ENCODE measurements at regions not wholly inside any gene's neighbourhood (a gene's known extent, or its start where the extent isn't known, plus 50 kb on each side); places are given as distances from the start of the nearest gene placed in this dataset.

- H3K36me3 ChIP-seq: no peaks in the 10 kb centered on the region
- peaks cover 0 to 6% (median 0%) of the 10 kb centered on the region in 8 donors for H3K9me3 ChIP-seq
- TF ChIP-seq, protein P1, sequence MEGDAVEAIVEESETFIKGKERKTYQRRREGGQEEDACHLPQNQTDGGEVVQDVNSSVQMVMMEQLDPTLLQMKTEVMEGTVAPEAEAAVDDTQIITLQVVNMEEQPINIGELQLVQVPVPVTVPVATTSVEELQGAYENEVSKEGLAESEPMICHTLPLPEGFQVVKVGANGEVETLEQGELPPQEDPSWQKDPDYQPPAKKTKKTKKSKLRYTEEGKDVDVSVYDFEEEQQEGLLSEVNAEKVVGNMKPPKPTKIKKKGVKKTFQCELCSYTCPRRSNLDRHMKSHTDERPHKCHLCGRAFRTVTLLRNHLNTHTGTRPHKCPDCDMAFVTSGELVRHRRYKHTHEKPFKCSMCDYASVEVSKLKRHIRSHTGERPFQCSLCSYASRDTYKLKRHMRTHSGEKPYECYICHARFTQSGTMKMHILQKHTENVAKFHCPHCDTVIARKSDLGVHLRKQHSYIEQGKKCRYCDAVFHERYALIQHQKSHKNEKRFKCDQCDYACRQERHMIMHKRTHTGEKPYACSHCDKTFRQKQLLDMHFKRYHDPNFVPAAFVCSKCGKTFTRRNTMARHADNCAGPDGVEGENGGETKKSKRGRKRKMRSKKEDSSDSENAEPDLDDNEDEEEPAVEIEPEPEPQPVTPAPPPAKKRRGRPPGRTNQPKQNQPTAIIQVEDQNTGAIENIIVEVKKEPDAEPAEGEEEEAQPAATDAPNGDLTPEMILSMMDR (IDR thresholded peaks at IDR 0.05 in 8 of 11, conservative IDR thresholded peaks at IDR 0.05 in 3 of 11): no peak
- no peak for TF ChIP-seq POLR2AphosphoS5 (IDR thresholded peaks at IDR 0.05)
- TF ChIP-seq POLR2A (IDR thresholded peaks at IDR 0.05): no peak
- 88 to 95% (median 94%) methylated on average over 3 of the region's 3 CpGs for WGBS, 5 donors
- no peaks in the 10 kb centered on the region for H3K4me1 ChIP-seq
- H3K27me3 ChIP-seq (replicated peaks in 1 of 7): no peaks in the 10 kb centered on the region
- no peak overlapping the region for H3K4me3 ChIP-seq
- H3K27ac ChIP-seq: no peak overlapping the region
- intact Hi-C loops (cut with DNase I; ENCODE audit: low total_unique reads): no loop called here
- DNase-seq: no peak
These were observed 148.5 kb downstream of the MAGEC1 start for GRCh38 chrX:142052238-142052637.

DNA sequence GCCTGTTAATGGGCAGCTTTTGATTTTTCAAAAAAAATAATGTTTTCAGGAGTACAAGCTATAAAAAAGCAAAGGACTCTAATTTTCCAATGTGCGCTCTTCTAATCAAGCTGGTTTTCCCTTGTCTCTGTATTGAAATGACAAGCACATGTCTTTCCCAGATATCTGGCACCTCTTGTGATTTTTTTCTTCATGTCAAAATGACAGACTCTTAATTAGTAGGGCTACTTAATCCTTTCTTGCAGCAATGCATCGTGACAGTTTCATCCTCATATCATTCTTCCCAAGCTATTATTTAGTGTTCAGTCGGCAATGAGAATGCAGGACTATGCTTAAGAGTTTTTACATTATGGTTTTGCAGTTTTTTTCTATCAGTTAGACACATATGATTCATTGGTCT lies 139.5 kb downstream of the MAGEC1 start:
- 71 to 91% (median 75%) methylated on average over 3 of the region's 3 CpGs for WGBS, 5 donors
- intact Hi-C loops (cut with DNase I; ENCODE audit: low total_unique reads): no loop called here
- TF ChIP-seq, protein P1 (IDR thresholded peaks at IDR 0.05 in 8 of 11, conservative IDR thresholded peaks at IDR 0.05 in 3 of 11): no peak
- TF ChIP-seq POLR2AphosphoS5 (IDR thresholded peaks at IDR 0.05): no peak
- no peak for TF ChIP-seq POLR2A (IDR thresholded peaks at IDR 0.05)
- no peak for DNase-seq
- H3K27ac ChIP-seq: no peak overlapping the region
- H3K36me3 ChIP-seq: no peaks in the 10 kb centered on the region
- no peaks in the 10 kb centered on the region for H3K4me1 ChIP-seq
- H3K27me3 ChIP-seq (replicated peaks in 1 of 7): no peaks in the 10 kb centered on the region
- no peak overlapping the region for H3K4me3 ChIP-seq
- H3K9me3 ChIP-seq: no peaks in the 10 kb centered on the region

DNA sequence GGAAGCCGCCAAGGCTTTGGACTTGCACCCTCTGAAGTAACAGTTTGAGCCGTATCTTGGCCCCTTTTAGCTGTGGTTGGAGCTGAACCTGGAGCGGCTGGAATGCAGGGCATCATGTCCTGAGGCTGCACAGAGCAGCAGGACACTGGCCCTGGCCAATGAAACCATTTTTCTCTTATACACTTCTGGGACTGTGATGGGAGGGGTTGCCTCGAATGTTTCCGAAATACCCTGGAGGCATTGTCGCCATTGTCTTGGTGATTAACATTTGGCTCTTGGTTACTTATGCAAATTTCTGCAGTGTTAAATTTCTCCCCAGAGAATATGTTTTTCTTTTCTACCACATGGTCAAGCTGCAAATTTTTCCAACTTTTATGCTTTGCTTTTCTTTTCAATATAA lies 137.2 kb downstream of the MAGEC1 start:
- DNase-seq: no peak
- Histone ChIP-seq H3K27ac (no peak overlapping the region), H3K9me3 (no peaks in the 10 kb centered on the region), H3K27me3 (replicated peaks in 1 of 7) (no peaks in the 10 kb centered on the region), H3K4me1 (no peaks in the 10 kb centered on the region), H3K36me3 (no peaks in the 10 kb centered on the region), H3K4me3 (no peak overlapping the region)
- WGBS, 5 donors: 78 to 96% (median 87%) methylated on average over 5 to 6 of the region's 6 CpGs
- TF ChIP-seq POLR2A (IDR thresholded peaks at IDR 0.05) (no peak), POLR2AphosphoS5 (IDR thresholded peaks at IDR 0.05) (no peak)
- TF ChIP-seq, protein P1 (IDR thresholded peaks at IDR 0.05 in 8 of 11, conservative IDR thresholded peaks at IDR 0.05 in 3 of 11): no peak
- intact Hi-C loops (cut with DNase I; ENCODE audit: low total_unique reads): no loop called here

DNA sequence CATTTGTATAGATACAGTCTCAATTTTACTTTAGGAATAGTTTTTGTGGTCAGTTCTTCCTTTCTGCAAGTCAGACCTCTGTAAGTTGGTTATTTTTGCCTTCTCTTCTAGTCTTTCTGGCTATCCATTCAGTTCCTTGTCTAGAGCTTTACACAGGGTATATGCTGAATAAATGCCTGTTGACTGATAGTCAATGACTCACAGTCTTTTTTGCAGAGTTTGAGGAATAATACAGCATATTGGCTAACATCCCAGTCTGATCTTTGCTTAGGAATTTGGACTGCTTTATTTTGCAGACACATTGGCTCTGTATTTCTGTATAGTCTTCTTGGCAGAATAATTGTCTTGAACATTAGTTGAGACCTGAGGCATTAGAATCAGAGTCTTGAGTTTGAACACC lies 132.4 kb downstream of the MAGEC1 start:
- no peaks in the 10 kb centered on the region for H3K27me3 ChIP-seq (replicated peaks in 1 of 7)
- no peak overlapping the region for H3K27ac ChIP-seq
- TF ChIP-seq POLR2A (IDR thresholded peaks at IDR 0.05) (no peak), POLR2AphosphoS5 (IDR thresholded peaks at IDR 0.05) (no peak)
- TF ChIP-seq, protein P1 (IDR thresholded peaks at IDR 0.05 in 8 of 11, conservative IDR thresholded peaks at IDR 0.05 in 3 of 11): no peak

More for the DNA sequence above, 132.4 kb downstream of the MAGEC1 start:
- Histone ChIP-seq H3K9me3 (no peaks in the 10 kb centered on the region), H3K4me1 (no peaks in the 10 kb centered on the region), H3K36me3 (no peaks in the 10 kb centered on the region), H3K4me3 (no peak overlapping the region)
- DNase-seq: no peak
- intact Hi-C loops (cut with DNase I; ENCODE audit: low total_unique reads): no loop called here
